ENCODE measurements at regions not wholly inside any gene's neighbourhood (a gene's known extent, or its start where the extent isn't known, plus 50 kb on each side); places are given as distances from the start of the nearest gene placed in this dataset.

GRCh38 chr16:51892293-51893007 lies 654.5 kb downstream of the TOX3 start:
- no peak for DNase-seq

DNA sequence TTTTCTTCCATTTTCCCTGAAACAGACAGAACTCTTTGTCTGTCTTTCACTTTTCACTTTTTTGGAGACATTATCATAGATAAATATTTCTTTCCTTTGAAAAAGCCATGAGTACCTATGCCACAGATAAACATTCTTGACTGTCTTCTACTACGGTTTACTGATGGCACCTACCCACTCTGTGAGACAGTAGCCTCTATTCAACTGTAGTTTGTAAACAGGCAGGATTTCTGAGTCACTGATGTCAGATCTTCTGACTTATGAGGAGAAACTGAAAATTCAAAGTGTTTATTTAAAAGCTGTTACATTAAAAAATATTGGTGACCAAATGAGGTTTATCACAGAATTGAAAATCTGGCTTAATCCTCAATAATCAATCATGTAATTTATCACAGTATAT lies 658.4 kb downstream of the TOX3 start:
- no peak for DNase-seq

- DNase-seq: no peak
Measured at GRCh38 chr16:51888016-51888415, 658.9 kb downstream of the TOX3 start.

- no peak for DNase-seq
Measured at GRCh38 chr16:51886456-51886855, 660.5 kb downstream of the TOX3 start.

DNA sequence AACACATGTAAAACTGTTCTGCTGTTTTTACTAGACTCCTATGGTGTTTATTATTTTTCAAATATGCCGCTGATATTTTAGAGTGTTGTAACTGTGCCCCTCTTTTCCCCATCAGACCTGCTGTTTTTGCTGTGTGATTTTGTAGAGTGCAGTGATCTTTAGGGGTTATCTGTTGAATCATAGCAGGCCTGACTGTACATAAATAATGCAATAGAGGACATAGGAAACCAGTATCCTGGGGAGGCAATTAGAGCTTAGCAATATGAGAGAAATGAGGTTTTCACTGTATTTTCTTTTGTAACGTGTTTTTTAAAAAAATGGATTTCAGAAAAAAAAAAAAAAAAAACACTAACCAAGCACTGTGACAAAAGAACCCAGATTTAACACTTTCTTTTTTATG lies 662.2 kb downstream of the TOX3 start:
- DNase-seq: no peak

DNA sequence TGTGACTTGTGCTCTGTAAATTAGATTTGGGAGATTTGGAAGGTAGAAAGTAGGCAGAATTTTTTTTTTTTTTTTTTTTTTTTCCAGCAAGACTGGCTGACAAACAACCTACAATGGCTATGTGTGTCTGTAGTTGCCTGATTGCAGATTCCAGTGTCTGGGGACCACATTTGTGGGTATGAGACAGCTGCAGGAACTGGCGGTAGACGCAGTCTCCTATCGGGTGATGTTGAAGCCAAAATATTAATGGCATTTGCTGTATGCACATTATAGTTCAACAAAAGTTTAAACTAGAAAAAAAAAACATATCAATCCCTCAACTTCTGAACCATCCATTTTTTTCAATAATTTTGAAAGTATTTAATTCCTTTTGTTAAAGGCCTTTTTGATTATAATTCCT lies 665.2 kb downstream of the TOX3 start:
- no peak for DNase-seq

GRCh38 chr16:51880776-51881175 lies 666.2 kb downstream of the TOX3 start:
- no peak for DNase-seq

DNA sequence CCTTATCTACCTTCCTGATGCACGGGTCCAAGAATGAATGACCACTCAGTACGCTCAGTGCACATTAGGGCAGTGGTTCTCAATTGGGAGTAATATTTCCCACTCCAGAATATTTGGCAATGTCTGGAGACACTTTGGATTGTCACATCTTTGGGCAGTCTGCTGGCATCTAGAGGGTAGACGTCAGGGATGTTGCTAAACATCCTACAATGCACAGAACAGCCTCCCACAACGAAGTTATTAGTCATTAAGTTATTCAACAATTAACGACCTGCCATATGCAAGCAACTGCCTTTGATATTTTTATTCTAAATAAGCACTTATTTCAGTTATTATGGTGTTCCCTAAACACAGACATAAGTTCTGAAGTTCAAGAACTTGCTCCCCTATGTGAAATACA lies 669.3 kb downstream of the TOX3 start:
- DNase-seq: no peak

DNA sequence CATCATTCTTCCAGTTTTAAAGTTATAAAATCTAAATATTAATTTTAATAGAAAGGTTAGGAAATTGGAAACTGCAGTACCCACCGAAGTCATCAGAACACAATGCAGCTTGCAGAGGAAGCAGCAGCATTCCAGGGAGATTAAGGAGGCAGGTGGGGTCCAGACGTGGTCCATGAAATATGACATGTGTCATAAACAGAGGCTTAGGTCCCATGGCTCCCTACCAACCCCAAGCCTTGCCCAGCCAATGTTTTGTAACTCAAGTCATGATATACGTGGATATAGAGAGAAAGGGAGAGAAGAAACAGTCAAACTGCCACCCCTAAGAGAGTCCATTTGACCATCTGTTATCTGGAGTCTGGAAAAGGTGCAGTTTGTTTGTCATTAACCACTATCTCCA lies 670.0 kb downstream of the TOX3 start:
- no peak for DNase-seq

DNA sequence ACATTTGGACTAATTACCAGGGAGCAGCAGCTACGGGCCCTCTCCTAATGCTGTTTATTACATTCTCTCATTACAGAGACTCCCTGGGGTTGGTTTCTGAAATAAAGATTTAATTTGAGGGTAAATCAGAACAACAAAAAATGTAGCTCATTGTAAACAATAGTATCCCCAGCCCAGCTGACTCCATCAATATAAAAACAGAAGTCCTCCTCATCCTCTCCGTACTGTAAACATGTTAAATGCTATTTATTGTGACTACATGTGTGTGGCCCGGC lies 670.4 kb downstream of the TOX3 start:
- no peak for DNase-seq

GRCh38 chr16:51875834-51876600 lies 670.9 kb downstream of the TOX3 start:
- DNase-seq: no peak

- DNase-seq: no peak
Measured at GRCh38 chr16:51872524-51872923, 674.4 kb downstream of the TOX3 start.

- DNase-seq: no peak
Measured at GRCh38 chr16:51870296-51870854, 676.6 kb downstream of the TOX3 start.

DNA sequence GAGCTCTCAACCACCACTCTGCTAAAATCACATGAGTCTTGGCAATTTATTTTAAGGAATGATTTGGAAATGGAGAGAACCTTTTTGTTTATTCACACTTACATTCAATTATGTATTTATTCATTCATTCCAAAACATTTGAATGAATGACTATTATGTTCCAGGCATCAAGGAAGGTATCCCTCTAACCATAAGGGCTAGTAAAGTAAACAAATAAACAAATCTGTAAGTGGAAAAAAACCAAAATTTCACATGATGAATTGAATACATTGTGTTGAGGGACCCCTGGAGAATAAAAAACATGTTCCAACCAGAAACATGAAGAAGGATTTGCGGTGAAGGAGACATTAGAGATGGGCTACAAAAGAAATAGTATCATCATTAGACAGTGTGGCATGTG lies 677.8 kb downstream of the TOX3 start:
- DNase-seq: no peak

- no peak for DNase-seq
Measured at GRCh38 chr16:51868631-51869030, 678.3 kb downstream of the TOX3 start.

GRCh38 chr16:51867386-51868065 lies 679.4 kb downstream of the TOX3 start:
- no peak for DNase-seq

DNA sequence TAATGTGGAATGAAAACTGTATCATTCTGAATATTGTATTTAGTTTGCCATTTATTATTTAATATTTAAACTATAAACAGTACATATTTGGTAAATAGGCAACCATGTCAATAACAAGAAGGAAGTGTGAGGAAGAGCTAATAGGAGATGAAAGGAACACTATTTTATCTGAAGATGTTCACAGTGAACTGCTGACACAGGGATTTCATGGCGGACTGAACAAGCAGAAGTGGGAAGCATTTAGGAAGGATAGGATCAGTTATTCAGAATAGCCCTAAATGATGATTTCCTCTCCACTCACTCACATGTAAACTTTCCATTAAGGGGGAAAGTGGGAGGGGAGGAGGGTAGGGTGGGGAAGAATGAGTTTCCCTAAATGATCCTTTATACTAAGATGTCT lies 682.4 kb downstream of the TOX3 start:
- DNase-seq: no peak

- DNase-seq: no peak
Measured at GRCh38 chr16:51854401-51854951, 692.5 kb downstream of the TOX3 start.

DNA sequence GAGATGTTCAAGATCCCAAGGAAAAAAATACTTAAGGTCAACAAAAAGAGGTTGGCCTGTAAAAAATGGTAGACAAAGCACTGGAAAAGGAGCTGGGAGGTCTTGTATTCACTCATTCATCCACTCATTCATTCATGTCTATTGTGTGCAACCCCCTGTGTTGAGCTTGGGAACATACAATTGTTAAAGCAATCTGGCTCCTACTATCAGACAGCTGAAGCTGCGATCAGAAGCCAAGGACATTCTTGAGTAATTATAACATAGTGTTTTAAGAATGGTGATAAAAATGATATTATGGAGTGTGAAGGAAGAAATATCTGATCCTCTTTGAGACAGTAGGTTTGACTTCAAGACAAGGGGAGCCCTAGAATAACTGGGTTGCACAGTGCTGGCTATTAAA lies 693.4 kb downstream of the TOX3 start:
- DNase-seq: no peak

GRCh38 chr16:51852892-51853291 lies 694.1 kb downstream of the TOX3 start:
- no peak for DNase-seq

GRCh38 chr16:51851111-51851510 lies 695.8 kb downstream of the TOX3 start:
- DNase-seq: no peak

GRCh38 chr16:51849715-51850114 lies 697.2 kb downstream of the TOX3 start:
- no peak for DNase-seq

- no peak for DNase-seq
Measured at GRCh38 chr16:51845586-51846305, 694.7 kb upstream of the SALL1 start.

Measured in NCI-H2171 (cell line).